ENCODE measurements at regions not wholly inside any gene's neighbourhood (a gene's known extent, or its start where the extent isn't known, plus 50 kb on each side); places are given as distances from the start of the nearest gene placed in this dataset.
"Not testable (repeated sequence)": the region's sequence is repeated elsewhere in the genome, so short reads cannot be mapped to it uniquely, and the experiment has no call there.

- H4K5ac ChIP-seq (ENCODE audit: low read depth, low read length); H3K23ac ChIP-seq (ENCODE audit: low read depth, low read length); H3K56ac ChIP-seq (ENCODE audit: extremely low read depth, insufficient read depth, low read length); H2AK5ac ChIP-seq (ENCODE audit: low read depth, low read length); ATAC-seq (ENCODE audit: low read depth); CTCF ChIA-PET; H2AK9ac ChIP-seq (replicated peaks; ENCODE audit: low read depth, low read length, poor library complexity); DNase-seq; BruUV-seq (replicated peaks); H3K9me3 ChIP-seq (ENCODE audit: control insufficient read depth, insufficient read depth, low read length); dilution Hi-C loops (cut with HindIII; ENCODE audit: low sequenced_read_pairs, unreplicated experiment); H3K14ac ChIP-seq (replicated peaks; ENCODE audit: low read depth, low read length); H3K27me3 ChIP-seq (ENCODE audit: control insufficient read depth, insufficient read depth, low read length); H3K36me3 ChIP-seq (ENCODE audit: control insufficient read depth, insufficient read depth, low read length); H3K4me2 ChIP-seq (ENCODE audit: low read depth, low read length); H4K91ac ChIP-seq (ENCODE audit: insufficient read depth, low read depth, low read length); H2AFZ ChIP-seq (replicated peaks; ENCODE audit: low read length, poor library complexity); H3K27ac ChIP-seq (ENCODE audit: insufficient read depth, low read length); H3K79me1 ChIP-seq (ENCODE audit: low read depth in 1 of 2, low read length in 2 of 2); H3K4me3 ChIP-seq (ENCODE audit: insufficient read depth, low read depth, low read length); H3K9me1 ChIP-seq (ENCODE audit: insufficient read depth, low read length); H2BK5ac ChIP-seq (ENCODE audit: low read depth, low read length, poor library complexity, severe bottlenecking); H4K20me1 ChIP-seq (ENCODE audit: insufficient read depth, low read length); POLR2A ChIA-PET (ENCODE audit: unreplicated experiment); H3K9ac ChIP-seq (ENCODE audit: low read depth, low read length); intact Hi-C loops (cut with micrococcal nuclease); H3K4me1 ChIP-seq (ENCODE audit: control insufficient read depth, insufficient read depth, low read length); in situ Hi-C loops (cut with MboI; ENCODE audit: low sequenced_read_pairs): not testable (repeated sequence)
- WGBS, 2 experiments (ENCODE audit: extremely low coverage in 2 of 2, insufficient read length in 1 of 2): no CpG with 5 or more reads among the region's 10 CpGs
- Histone ChIP-seq H4K8ac (ENCODE audit: low read depth in 2 of 2, low read length in 2 of 2) (peak overlapping the region; percentile 15 to 35; a peak in 2 of 4 replicates), H3K18ac (ENCODE audit: low read depth, low read length) (peak overlapping the region; percentile 4; the same call in 1 of the 2 replicates), H2BK20ac (ENCODE audit: low read depth, low read length) (peak overlapping the region; percentile 61; the same call in 1 of the 2 replicates), H3K4ac (ENCODE audit: low read depth, low read length) (peak overlapping the region; percentile 15; the same call in 1 of the 2 replicates), H2BK15ac (ENCODE audit: low read depth, low read length) (0 out of 3 replicates have a peak overlapping the region, but pooled peaks have one; percentile 44), H2BK120ac (ENCODE audit: low read depth, low read length) (peak overlapping the region; percentile 60; the same call in 1 of the 2 replicates)
Measured at GRCh38 chr1:173330952-173331548, 123.9 kb upstream of the TNFSF4 start.

Measured in IMR-90 (cell line).